Spleen (tissue), 7 donors: ENCODE measurements at regions not wholly inside any gene's neighbourhood (a gene's known extent, or its start where the extent isn't known, plus 50 kb on each side); places are given as distances from the start of the nearest gene placed in this dataset.

ENCODE experiments used
- CTCF ChIP-seq, 11 experiments: fragments of 200-600 bp in 7 of 11; fragments of 450-650 bp in 4 of 11; sonication (generic) in 4 of 11; IDR thresholded peaks in 8 of 11; conservative IDR thresholded peaks in 3 of 11; 1 replicate in 7 of 11; 2 replicates in 4 of 11; pipeline versions ENCODE4 v1.4.0 to v1.8.0; 2016 to 2021; ENCODE audit warnings: antibody characterized with exemption in 11 of 11, inconsistent platforms in 4 of 11, mild to moderate bottlenecking in 1 of 11
- POLR2A ChIP-seq, 3 donors: fragments of 450-650 bp; IDR thresholded peaks; one replicate each; pipeline ENCODE4 v1.5.1; 2017; ENCODE audit warnings: antibody characterized with exemption in 3 of 3, mild to moderate bottlenecking in 1 of 3
- POLR2AphosphoS5 ChIP-seq, 3 donors: sonication (generic); formaldehyde crosslinking; IDR thresholded peaks; one replicate each; pipeline ENCODE4 v1.5.1; 2017; ENCODE audit warnings: antibody characterized with exemption in 3 of 3
- donor health status: DM: no; HTN: no; CAD: no; lungs with moderate emphysema.
- donor health status: DM: no; HTN: no; CAD: no.
- donor health status: DM: no; HTN: no; CAD: no.

GRCh38 chr7:22879280-22879679, 56.6 kb upstream of the TOMM7 start:
- no peak for TF ChIP-seq CTCF (IDR thresholded peaks at IDR 0.05 in 8 of 11, conservative IDR thresholded peaks at IDR 0.05 in 3 of 11)
- no peak for TF ChIP-seq POLR2AphosphoS5 (IDR thresholded peaks at IDR 0.05)
- TF ChIP-seq POLR2A (IDR thresholded peaks at IDR 0.05), result no peak
